Activated naive CD4-positive, alpha-beta T cell treated with anti-CD3 and anti-CD28 coated beads, Interleukin-2, amount 50 U/mL, for 72 hours (primary cell): ENCODE measurements at regions not wholly inside any gene's neighbourhood (a gene's known extent, or its start where the extent isn't known, plus 50 kb on each side); places are given as distances from the start of the nearest gene placed in this dataset.
A peak's percentile ranks its signal among the peaks of the same experiment; 100 is the strongest.

Experiments used
- ATAC-seq, 2 donors: fragments of 150-1000 bp; cut with Tn5 transposase; 2 replicates each; pipeline ENCODE4 v1.10.0; 2021; ENCODE audit warnings: mild to moderate bottlenecking in 2 of 2, moderate library complexity in 2 of 2
- DNase-seq, 2 donors: peaks; one replicate each; pipeline ENCODE4 v3.0.0; 2021 to 2022; ENCODE audit warnings: low spot score in 2 of 2
- H3K27ac Mint-ChIP-seq, 2 donors: one replicate each; pipeline ENCODE4 v1.8.0; 2022; ENCODE audit warnings: mild to moderate bottlenecking in 2 of 2, mixed read lengths in 2 of 2
- H3K36me3 Mint-ChIP-seq, 2 donors: one replicate each; pipeline ENCODE4 v1.8.0; 2022; ENCODE audit warnings: mixed read lengths in 2 of 2
- H3K9me3 Mint-ChIP-seq, 2 donors: one replicate each; pipeline ENCODE4 v1.8.0; 2022; ENCODE audit warnings: mixed read lengths in 2 of 2

DNA sequence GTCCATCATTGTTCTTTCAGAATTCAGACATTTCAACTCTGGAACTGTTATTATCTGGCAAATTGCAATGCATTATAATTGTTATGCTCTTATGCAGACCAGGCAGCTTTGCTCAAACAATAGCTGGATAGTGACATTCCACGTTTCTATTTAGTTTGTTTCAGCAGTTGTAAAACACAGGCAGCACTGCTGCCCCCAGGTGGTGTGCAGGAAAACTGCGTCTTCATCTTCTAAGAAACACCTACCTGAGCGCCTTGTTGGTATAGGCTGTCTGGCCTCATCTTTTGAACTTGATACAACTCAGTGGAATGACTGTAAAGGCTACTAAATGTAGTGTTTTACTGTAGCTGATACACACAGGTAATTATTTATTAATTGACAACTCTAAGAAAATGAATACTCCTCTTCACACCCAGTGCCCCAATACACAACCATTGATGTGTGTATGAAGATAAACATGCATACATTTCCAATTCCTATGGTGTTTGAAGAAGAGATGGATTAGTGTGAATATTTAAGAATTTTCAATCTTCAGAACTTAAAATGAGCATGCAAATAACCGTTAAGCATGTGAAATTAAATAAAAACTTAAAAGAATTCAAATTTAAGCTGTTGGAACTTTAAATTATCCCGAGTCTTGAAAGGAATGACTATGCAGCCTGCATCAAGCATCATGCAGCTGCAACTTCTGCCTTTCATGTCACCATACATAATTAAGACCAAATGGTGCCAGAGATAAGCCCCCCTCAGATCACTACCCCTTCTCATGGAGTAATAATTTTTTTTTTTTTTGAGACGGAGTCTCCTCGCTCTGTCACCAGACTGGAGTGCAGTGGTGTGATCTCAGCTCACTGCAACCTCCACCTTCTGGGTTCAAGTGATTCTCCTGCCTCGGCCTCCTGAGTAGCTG is 85.6 kb downstream of the CD8B2 start:
- Mint-ChIP-seq H3K36me3 (no peaks in the 10 kb centered on the region), H3K9me3 (no peaks in the 10 kb centered on the region), H3K27ac (no peak overlapping the region)
- ATAC-seq (peak in 1 of 2 donors; percentile 37), DNase-seq (peak in 1 of 2 donors; percentile 18)

GRCh38 chr2:106573773-106574172 is 86.6 kb downstream of the CD8B2 start:
- DNase-seq = no peak
- Mint-ChIP-seq H3K9me3 (no peaks in the 10 kb centered on the region), H3K27ac (no peak overlapping the region), H3K36me3 (no peaks in the 10 kb centered on the region)
- ATAC-seq = no peak

- H3K36me3 Mint-ChIP-seq = no peaks in the 10 kb centered on the region
- ATAC-seq (no peak), DNase-seq (no peak)
- no peaks in the 10 kb centered on the region for H3K9me3 Mint-ChIP-seq
- no peak overlapping the region for H3K27ac Mint-ChIP-seq
Observed at GRCh38 chr2:106575955-106576354, 88.8 kb downstream of the CD8B2 start.

DNA sequence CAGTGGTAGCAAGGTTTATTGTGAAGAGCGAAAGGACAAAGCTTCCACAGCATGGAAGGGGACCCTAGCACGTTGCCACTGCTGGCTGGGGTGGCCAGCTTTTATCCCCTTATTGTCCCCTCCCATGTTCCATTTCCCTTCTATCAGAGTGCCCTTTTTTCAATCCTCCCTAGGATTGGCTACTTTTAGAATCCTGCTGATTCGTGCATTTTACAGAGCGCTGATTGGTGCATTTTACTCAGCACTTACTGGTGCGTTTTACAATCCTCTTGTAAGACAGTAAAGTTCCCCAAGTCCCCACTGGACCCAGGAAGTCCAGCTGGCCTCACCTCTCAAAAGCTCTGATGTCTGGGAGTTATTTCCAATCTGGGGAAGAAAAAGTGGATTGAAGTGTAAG is 90.1 kb downstream of the CD8B2 start:
- no peak for ATAC-seq
- DNase-seq = no peak
- H3K27ac Mint-ChIP-seq = no peak overlapping the region
- no peaks in the 10 kb centered on the region for H3K9me3 Mint-ChIP-seq
- no peaks in the 10 kb centered on the region for H3K36me3 Mint-ChIP-seq

DNA sequence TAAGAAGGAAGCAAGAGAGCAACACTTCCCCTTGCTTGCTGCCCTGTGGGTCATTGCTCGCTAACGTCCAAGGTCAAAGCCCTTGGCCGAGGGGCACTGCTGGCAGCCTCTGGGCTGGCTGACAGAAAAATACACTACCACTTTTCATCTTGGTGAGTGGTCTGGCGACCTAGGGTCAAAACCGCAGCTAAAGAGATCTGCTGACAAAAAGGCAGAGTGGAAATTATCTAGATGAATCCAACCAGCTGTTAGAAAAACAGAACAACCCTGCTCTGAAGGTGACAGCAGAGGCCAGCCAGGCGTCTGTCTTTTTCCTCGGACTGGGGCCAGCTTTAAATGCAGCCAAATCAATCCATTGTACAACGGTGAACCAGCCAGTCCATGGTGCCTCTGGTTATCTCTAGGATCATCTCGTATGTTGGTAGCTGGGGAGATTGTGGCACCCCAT is 92.6 kb downstream of the CD8B2 start:
- H3K9me3 Mint-ChIP-seq = no peaks in the 10 kb centered on the region
- no peak overlapping the region for H3K27ac Mint-ChIP-seq
- ATAC-seq (no peak), DNase-seq (no peak)
- no peaks in the 10 kb centered on the region for H3K36me3 Mint-ChIP-seq

DNA sequence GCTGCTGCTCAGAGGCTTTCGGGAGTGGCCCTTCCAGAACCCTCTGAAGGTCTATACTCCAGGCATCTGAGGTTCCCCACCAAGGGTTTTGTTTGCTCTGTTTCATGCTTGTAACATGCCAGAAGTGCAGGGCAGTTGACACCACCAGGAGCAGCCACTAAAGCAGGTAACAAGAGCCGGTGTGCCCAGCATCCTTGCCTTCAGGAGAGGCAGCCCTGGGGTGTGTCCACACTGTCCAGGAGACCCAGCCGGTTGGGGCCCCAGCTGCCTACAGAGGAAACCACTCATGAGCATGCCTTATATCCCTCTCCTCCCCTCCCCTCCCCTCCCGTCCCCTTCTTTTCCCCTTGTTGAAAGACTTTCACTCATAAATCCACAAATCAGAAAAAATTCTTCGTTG is 93.1 kb downstream of the CD8B2 start:
- no peak for DNase-seq
- no peak for ATAC-seq
- Mint-ChIP-seq H3K9me3 (no peaks in the 10 kb centered on the region), H3K27ac (no peak overlapping the region), H3K36me3 (no peaks in the 10 kb centered on the region)

DNA sequence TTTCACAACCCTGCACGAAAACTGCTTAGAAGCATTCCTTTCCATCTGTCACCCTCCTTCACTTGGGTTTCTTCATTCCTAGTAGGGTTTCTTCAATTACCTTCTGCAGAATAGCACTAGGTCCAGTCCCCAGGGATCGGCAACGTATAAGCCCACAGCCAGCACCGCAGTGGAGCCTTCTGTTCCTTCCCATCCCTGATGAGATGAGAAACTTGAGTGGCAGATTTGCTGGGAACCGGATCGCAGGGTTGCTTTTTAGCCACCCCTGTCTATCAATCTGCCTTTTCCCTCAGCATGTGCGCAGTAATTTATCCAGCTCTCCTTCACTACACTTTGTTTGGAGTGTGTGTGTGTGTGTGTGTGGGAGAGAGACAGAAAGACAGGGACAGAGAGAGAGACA is 94.2 kb downstream of the CD8B2 start:
- H3K9me3 Mint-ChIP-seq = no peaks in the 10 kb centered on the region
- H3K36me3 Mint-ChIP-seq = no peaks in the 10 kb centered on the region
- ATAC-seq (no peak), DNase-seq (no peak)
- H3K27ac Mint-ChIP-seq = no peak overlapping the region

GRCh38 chr2:106581755-106582147 is 94.6 kb downstream of the CD8B2 start:
- DNase-seq = no peak
- Mint-ChIP-seq H3K27ac (peak overlapping the region in 1 of 2 donors; percentile 33), H3K9me3 (no peaks in the 10 kb centered on the region), H3K36me3 (no peaks in the 10 kb centered on the region)
- ATAC-seq = peak; percentile 36 to 47

DNA sequence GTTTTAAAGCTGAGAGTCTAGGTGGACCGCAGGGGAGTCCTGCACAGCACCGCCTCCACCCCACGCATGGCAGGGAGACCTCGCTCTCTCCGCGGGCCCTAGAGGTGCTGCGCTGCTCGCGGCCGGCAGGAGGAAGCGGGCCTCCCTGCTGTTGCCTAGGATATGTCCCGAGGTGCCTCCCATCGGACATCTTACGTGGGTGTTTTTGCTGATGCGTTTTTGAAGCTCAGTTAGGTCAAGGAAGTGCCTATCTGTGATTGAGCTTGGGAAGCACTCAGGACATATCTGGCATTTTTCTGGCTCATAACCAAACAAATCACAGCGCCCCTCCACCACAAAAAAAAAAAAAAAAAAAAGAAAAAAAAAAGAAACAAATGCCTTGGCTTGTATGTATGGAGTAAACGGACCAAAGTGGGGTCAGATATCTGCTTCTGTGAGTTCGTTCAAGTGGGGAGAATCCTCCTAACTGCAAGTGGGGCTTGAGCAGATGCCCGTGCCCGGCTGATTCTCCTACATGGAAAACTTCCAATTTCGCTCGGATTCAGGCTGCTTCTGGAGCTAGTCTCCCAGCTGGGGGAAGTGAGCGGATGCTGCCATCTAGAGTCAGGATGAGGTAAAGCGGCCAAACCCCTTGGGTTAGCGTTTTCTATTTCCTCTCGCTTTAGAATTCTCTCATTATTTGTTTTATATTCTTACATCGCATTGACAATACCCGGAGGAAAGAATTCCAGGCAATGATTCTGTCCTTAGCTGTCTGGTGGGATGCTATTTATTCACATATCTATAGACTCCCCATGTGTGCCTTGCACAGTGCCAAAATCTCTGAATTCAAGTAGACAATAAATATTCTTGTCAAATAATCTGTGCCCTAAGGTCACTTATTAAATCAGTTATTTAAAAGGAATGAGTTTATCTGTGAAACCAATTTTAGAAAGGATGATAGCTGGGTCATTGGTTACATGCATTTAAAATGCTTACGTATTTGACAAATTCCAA is 95.3 kb downstream of the CD8B2 start:
- H3K27ac Mint-ChIP-seq = peak overlapping the region in 1 of 2 donors; percentile 33
- peak; percentile 93 to 95 for ATAC-seq
- H3K36me3 Mint-ChIP-seq = no peaks in the 10 kb centered on the region
- H3K9me3 Mint-ChIP-seq = no peaks in the 10 kb centered on the region
- peak in 1 of 2 donors; percentile 68 for DNase-seq

- no peak for ATAC-seq
- H3K9me3 Mint-ChIP-seq = no peaks in the 10 kb centered on the region
- no peak overlapping the region for H3K27ac Mint-ChIP-seq
- no peaks in the 10 kb centered on the region for H3K36me3 Mint-ChIP-seq
- no peak for DNase-seq
Observed at GRCh38 chr2:106584304-106584954, 97.3 kb downstream of the CD8B2 start.

GRCh38 chr2:106596844-106597243 is 109.7 kb downstream of the CD8B2 start:
- no peaks in the 10 kb centered on the region for H3K36me3 Mint-ChIP-seq
- H3K9me3 Mint-ChIP-seq = no peaks in the 10 kb centered on the region
- ATAC-seq = no peak
- no peak overlapping the region for H3K27ac Mint-ChIP-seq
- DNase-seq = no peak

- ATAC-seq = no peak
- H3K36me3 Mint-ChIP-seq = peaks cover 0 to 1% of the 10 kb centered on the region in 2 donors
Observed at GRCh38 chr2:106599540-106599939, 112.4 kb downstream of the CD8B2 start.

DNA sequence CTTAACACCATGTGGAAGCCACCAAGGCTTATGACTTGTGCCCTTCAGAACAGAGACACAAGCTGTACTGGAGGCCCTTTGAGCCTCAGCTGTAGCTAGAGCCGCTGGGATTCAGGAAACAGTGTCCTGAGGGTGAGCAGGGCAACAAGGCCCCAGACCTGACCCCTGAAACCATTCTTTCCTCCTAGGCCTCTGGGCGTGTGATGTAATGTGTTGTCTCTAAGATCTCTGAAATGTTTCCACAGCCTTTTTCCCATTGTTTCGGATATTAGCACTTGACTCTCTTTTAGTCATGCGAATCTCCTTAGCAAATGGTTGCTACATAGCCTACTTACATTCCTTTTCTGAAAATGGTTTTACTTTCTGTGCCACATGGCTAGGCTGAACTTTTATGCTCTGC is 114.9 kb downstream of the CD8B2 start:
- ATAC-seq (no peak), DNase-seq (no peak)
- no peak overlapping the region for H3K27ac Mint-ChIP-seq
- H3K9me3 Mint-ChIP-seq = no peaks in the 10 kb centered on the region
- peaks cover 0 to 4% of the 10 kb centered on the region in 2 donors for H3K36me3 Mint-ChIP-seq

More at GRCh38 chr2:106599540-106599939, 112.4 kb downstream of the CD8B2 start:
- no peak for DNase-seq
- H3K9me3 Mint-ChIP-seq = no peaks in the 10 kb centered on the region
- H3K27ac Mint-ChIP-seq = no peak overlapping the region

DNA sequence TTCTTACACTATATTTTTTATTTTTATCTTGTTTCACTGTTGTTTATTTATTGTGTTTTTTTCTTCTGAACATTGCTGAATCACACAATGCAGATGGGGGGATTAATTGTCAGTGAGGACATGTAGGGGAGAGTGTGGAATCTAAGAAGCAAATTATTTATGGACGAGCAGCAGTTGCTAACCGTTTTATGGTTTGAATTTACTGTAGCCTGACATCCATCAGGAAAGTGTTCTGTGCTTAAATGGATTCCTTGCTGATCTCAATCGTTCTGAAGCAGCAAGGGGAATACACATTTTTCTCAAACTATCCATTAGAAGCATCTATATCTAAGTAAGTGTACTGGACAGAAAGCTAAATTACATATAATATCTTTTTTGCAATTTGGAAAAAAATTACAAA is 119.5 kb downstream of the CD8B2 start:
- ATAC-seq (no peak), DNase-seq (no peak)
- H3K27ac Mint-ChIP-seq = no peak overlapping the region
- H3K36me3 Mint-ChIP-seq = peaks cover 0 to 4% of the 10 kb centered on the region in 2 donors
- no peaks in the 10 kb centered on the region for H3K9me3 Mint-ChIP-seq

DNA sequence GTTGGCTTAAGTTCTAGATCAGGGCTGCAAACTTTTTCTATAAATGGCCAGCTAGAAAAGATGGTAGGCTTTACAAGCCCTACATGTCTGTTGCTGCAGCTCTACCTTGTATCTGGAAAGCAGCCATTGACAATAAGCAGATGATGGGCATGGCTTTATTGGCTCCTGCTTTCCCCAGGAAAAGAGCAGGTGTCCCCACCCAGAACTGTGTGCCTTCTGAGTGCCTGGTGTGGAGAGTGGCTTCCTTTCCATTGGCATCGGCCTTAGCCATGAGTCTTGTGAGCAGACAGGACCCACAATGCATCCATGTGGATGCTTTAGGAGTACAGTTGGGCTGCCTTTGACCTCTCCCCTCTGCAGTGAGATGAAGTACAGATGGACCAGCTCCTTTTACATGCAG is 120.2 kb downstream of the CD8B2 start:
- Mint-ChIP-seq H3K9me3 (no peaks in the 10 kb centered on the region), H3K27ac (no peak overlapping the region), H3K36me3 (peaks cover 0 to 4% of the 10 kb centered on the region in 2 donors)
- DNase-seq (no peak), ATAC-seq (no peak)

DNA sequence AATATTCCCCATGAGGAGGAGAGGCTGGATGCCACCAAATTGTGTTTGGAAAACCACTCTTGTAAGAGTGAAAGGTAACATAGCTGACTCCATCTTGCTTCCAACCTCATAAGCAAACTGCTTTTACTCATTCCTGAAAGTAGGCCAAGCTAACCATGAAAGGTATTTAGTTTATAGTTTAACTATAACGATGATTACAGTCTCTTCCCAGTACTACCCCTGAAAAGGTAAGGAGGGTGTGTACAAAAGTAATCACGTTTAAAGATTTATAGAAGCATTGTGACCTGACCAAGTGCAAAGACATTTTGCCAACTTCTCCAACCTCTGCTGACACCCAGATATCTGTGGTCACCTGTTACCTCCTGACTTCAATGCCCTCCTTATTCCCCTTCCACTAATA is 122.6 kb downstream of the CD8B2 start:
- DNase-seq (no peak), ATAC-seq (no peak)
- H3K36me3 Mint-ChIP-seq = peaks cover 0 to under 1% of the 10 kb centered on the region in 2 donors
- no peak overlapping the region for H3K27ac Mint-ChIP-seq
- H3K9me3 Mint-ChIP-seq = no peaks in the 10 kb centered on the region
